GM21576 (cell line): ENCODE measurements at regions not wholly inside any gene's neighbourhood (a gene's known extent, or its start where the extent isn't known, plus 50 kb on each side); places are given as distances from the start of the nearest gene placed in this dataset.

Experiments used
- ATAC-seq: cut with Tn5 transposase; IDR thresholded peaks from one replicate; pipeline ENCODE4 v1.9.1; 2021; ENCODE audit warnings: mild to moderate bottlenecking, moderate library complexity; ENCODE audit not compliant: unreplicated experiment

GRCh38 chr14:49994951-49995561, 102.2 kb downstream of the ARF6 start:
- no peak for ATAC-seq

- ATAC-seq: no peak
These were observed 105.1 kb downstream of the ARF6 start for GRCh38 chr14:49997991-49998390.

DNA sequence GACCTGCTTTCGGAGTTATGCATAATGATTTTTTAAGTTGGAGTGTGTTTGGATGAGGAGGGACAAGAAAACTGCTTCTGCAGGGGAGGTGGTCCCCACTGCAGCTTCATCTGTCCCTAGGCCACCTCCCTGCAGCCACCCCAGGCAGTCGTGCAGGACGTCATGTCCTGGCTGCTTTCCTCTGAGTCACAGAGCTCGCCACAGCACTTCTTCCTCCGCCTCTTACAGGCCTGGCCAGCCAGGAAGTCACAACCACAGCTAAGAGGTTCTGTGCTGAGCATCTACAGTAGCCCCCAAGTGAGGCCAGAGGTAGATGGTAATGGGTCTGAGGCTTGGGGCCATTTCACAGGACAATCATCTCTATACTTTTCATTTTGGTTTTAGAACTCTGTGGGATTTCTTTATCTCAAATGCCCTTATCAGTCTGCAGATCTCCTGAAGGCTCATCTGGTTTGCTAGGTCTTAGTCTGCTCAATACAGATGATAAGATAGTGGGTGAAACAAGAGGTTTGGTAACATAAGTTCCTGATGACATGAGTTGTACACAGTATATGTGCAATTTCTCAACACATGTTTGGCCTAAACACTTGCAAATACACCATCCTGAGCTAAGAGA, 106.4 kb downstream of the ARF6 start:
- ATAC-seq: peak; percentile 55

DNA sequence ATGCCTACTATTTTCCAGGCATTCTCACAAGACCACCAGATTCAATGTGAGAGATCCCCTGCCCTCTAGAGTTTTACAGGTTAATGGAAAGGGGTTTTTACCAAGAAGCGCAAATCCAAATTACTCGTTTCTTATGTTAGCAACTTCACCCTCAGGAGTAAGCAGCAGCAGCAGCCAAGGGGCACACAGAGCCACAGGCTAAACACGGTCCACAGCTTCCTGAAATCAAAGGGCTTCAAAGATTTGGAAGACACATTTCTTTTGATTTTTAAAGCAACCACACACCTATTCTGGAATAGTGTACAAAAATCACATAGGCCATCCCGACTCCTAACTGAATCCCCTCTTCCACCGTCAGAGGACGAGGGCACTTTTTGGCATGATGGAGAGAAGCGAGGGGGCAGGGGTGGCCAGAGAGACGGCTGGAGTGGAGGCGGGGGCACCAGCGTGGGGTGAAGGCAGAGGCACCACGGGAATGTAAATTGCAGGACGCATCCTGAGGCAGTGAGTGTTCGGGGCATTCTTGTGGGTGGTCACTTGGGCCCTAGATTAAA, 107.0 kb downstream of the ARF6 start:
- ATAC-seq: no peak

- peak; percentile 23 for ATAC-seq
These were observed 107.7 kb downstream of the ARF6 start for GRCh38 chr14:50000380-50001150.

GRCh38 chr14:50001151-50001998, 108.5 kb downstream of the ARF6 start:
- no peak for ATAC-seq

- no peak for ATAC-seq
These were observed 109.4 kb downstream of the ARF6 start for GRCh38 chr14:50001999-50002925.

DNA sequence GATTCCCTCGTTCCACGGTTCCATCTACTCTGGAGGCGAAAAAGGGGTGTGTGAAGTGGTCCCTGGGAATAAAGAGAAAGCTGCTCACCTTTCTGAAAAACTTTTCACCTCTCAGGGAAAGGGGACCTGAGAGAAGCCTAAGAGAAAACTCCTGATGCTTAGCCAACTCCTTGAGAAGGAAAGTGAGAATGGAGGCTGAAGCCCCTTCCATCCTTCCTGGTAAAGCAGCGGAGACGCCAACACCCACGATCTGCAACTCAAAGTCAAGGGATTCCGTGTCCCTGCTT, 110.0 kb downstream of the ARF6 start:
- no peak for ATAC-seq

DNA sequence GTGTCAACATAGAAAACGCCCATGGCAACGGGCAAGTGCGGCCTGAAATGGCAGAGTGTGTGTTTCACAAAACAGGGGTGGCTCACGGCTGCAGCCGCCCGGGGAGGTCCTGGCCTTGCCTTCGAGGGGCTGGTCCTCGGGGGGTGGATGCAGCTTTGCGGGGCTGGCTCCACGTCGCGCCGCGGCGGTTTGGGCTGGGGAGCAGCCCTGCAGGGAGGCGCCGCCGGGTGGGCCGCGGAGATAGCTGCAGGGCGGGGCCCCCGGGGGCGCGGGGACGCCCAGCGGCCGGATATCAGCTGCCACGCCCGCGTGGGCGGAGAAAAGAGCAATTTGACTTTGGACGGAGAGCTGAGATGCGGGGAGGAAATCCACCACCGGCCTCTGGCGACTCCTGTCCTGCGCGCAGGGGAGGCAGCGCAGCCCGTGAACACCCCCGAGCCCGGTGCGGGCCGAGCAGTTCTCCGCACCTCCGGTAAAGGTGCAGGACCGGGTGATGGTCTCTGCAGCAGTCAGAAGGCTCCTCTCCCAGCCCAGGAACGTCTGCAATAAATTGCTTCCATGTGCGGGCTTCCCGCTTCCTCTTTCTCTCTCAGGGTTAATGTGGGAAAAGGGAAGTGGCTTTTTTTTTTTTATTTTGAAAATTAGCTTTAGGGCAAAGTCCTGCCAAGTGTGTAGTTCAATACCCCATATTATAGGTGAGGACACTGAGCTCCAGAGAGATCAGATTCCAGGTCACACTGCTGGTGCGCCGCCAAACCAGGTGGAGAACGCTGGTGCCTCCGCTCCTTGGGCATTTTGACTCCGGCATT, 110.5 kb downstream of the ARF6 start:
- peak; percentile 35 for ATAC-seq

- no peak for ATAC-seq
These were observed 110.2 kb downstream of the VCPKMT start for GRCh38 chr14:50006141-50006540.

DNA sequence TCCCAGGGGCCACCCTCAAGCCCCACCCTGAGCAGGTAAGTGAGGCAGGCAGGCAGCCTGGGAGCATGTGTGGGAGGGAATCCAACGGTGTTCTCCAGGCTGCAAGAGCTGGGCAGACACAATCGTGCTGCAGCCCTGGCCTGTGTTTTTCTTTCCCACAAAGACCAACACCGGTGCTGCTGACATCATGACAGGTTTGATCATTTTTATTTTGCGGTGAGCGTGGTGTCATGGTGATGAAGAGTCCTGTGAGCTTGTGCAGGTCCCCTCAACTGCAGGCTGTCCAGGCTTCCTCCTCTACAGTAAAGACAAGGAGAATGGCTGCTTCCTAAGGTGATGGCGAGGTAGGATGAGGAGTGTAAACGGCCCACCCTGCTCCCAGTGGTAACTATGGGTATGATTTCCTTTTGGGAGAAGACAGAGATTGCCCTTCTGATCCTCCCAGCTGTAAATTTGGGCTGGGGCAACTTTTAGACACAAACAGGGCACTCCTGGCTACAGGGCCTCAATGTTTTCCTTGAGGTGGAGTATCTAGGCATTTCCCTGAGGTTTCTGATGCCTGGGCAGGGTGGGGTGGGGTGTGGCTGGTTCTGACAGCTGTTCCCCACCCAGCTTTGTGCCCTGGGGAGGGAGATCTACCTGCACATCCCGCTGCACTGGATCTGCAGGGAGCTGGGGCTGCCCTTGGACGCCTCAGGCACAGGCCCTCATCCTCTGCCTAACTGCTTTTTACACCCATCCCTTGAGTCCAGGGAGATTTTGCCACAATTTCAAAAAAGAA, 109.1 kb downstream of the VCPKMT start:
- ATAC-seq: no peak

DNA sequence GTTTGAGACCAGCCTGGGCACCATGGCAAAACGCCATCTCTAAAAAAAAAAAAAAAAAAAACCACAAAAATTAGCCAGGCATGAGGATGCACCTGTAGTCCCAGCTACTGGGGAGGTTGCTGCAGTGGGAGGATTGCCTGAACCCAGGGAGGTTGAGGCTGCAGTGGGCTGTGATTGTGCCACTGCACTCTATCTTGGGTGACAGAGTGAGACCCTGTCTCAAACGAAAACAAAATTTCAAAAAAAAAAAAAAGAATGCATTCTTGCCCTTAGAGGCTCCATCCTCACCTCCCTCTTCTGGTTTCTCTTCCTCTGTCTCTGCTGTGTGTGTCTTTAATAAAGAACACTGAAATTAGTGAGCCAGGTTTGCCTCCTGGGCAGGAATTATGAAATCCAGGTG, 107.8 kb downstream of the VCPKMT start:
- ATAC-seq: no peak

DNA sequence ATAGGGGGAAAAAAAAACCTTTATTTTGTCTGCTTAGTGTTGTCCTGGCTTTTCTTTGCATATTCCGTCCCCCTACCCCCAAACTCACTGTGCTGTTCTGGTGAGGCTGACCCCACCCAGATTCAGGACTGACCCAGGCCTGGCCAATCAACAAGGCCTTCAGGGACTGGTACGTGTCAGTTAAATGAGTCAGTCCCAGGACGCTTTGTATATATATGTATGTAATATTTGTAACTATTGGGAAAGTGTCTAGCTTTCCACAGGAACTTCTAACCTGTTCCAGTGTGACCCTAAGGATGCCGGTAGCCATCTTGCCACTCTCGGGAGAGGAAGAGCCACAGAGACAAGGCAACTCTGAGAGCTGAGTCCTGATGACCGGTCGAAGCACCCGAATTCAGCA, 107.4 kb downstream of the VCPKMT start:
- no peak for ATAC-seq

DNA sequence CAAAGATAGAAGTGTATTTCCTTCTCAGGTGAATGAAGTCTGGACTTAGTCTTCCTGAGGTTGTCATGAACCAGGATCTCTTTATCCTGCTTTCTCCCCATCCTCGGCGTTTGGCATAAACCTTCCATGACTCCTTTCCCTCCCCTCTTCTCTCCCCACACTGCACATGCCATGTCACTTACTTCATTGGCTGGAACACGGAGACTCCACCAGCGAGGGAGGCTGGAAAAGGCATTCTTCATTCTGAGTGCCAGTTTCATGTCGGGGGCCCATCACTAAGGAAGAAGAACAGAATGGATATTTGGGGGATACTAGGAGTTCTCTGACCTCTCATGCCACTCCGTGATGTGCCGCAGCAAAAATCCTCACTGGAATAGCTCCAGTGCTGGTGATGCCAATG, 105.6 kb downstream of the VCPKMT start:
- no peak for ATAC-seq

DNA sequence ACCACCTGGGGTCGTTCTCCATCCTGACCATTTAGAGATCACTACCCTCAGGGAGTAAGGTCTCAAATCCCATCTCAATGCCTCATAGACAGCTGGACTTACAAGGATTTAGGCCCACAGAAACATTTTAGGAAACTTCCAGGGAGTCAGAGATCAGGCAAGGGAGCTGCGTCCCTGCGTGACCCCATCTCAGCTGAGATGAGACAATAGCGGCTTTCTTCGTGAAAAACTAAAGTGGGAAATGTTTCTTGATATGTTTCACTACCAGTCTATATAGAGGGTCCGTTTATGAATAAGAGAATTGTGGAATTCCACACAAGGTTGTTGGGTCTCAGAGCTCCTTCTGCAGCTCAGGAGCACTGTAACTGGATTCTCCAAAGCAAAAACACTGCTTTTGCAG, 105.1 kb downstream of the VCPKMT start:
- ATAC-seq: no peak

GRCh38 chr14:50012644-50013043, 103.7 kb downstream of the VCPKMT start:
- ATAC-seq: no peak

DNA sequence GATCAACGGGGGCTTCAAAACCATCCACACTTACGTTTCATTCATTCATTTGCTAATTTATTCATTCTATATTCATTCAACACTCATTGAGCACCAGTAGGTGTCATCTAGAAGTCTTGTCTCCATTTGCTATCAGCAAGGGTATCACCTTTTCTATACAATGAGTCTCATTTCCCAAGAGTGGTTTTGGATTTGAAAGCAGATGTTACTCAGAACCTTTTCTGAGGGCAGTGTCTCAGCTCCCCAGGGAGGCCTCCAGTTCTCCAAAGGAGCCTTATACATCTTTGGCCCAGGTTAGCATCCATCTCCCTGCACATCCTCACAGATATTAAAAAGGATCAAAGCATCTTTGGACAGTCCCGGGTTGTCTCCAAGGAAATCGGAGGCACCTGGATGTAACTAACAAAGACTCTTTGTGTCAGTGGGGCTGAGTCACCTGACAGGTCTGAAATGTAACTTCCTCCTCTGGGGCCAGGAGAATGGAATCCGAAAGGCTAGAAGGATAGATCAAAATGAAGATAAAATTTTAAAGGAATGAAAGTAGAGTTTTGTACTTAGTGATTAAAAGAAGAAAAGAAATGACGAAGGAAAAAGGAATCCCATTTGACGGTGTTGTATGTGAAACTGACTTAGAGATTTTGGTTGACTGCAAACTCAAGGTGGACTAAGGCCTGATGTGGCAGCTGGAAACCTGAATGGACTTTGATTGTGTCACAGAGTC, 103.0 kb downstream of the VCPKMT start:
- ATAC-seq: no peak

GRCh38 chr14:50013934-50014333, 102.4 kb downstream of the VCPKMT start:
- no peak for ATAC-seq
